WTC11 (cell line): ENCODE measurements at regions not wholly inside any gene's neighbourhood (a gene's known extent, or its start where the extent isn't known, plus 50 kb on each side); places are given as distances from the start of the nearest gene placed in this dataset.

Experiments used
- ATAC-seq: fragments of 200-7000 bp; cut with Tn5 transposase; 2 replicates; pipeline ENCODE4 v1.10.0; 2021; ENCODE audit warnings: mild to moderate bottlenecking, moderate library complexity
- CTCF ChIA-PET: fragments of 300-600 bp; sonication (Branson Sonifier 250); formaldehyde crosslinking; loops from one replicate; lab custom pipeline; 2021; ENCODE audit warnings: antibody characterized with exemption; lab: Charles Lee
- POLR2A ChIA-PET: fragments of 350-600 bp; sonication (Branson Sonifier 250); formaldehyde crosslinking; loops from one replicate; lab custom pipeline; 2021; ENCODE audit warnings: antibody characterized with exemption; lab: Charles Lee
- DNase-seq: peaks from one replicate; pipeline ENCODE4 v3.0.0; 2021; ENCODE audit warnings: low spot score
- H3K27ac Mint-ChIP-seq: 2 replicates; pipeline ENCODE4 v1.8.0; 2021; ENCODE audit warnings: mixed read lengths
- H3K27me3 Mint-ChIP-seq: 2 replicates; pipeline ENCODE4 v1.8.0; 2021; ENCODE audit warnings: low read depth, mild to moderate bottlenecking, moderate library complexity, mixed read lengths
- H3K36me3 Mint-ChIP-seq: 2 replicates; pipeline ENCODE4 v1.8.0; 2021; ENCODE audit warnings: mixed read lengths
- H3K4me1 Mint-ChIP-seq: 2 replicates; pipeline ENCODE4 v1.8.0; 2022; ENCODE audit warnings: mixed read lengths
- H3K4me3 Mint-ChIP-seq: 2 replicates; pipeline ENCODE4 v1.8.0; 2021; ENCODE audit warnings: mild to moderate bottlenecking, moderate library complexity, mixed read lengths
- H3K9me3 Mint-ChIP-seq: 2 replicates; pipeline ENCODE4 v1.8.0; 2021; ENCODE audit warnings: mixed read lengths
- AR ChIP-seq: fragments of 250-450 bp; sonication (Bioruptor Pico); IDR thresholded peaks from 2 replicates; pipeline ENCODE4 v1.9.0; 2021; ENCODE audit warnings: mild to moderate bottlenecking
- FOXK1 ChIP-seq: sonication (generic); formaldehyde crosslinking; IDR thresholded peaks from 2 replicates; pipeline ENCODE4 v1.8.0; 2022; ENCODE audit warnings: mild to moderate bottlenecking, moderate library complexity, missing genetic modification reagents
- FOXP4 ChIP-seq: sonication (generic); formaldehyde crosslinking; IDR thresholded peaks from 2 replicates; pipeline ENCODE4 v1.8.0; 2022; ENCODE audit warnings: mild to moderate bottlenecking, missing genetic modification reagents
- JAZF1 ChIP-seq: fragments of 250-450 bp; sonication (Bioruptor Pico); IDR thresholded peaks from 2 replicates; pipeline ENCODE4 v1.9.0; 2021; ENCODE audit warnings: moderate library complexity, mild to moderate bottlenecking, inconsistent platforms
- JUN ChIP-seq: sonication (generic); formaldehyde crosslinking; IDR thresholded peaks from 2 replicates; pipeline ENCODE4 v1.8.0; 2023; ENCODE audit warnings: mild to moderate bottlenecking, missing genetic modification reagents
- NFATC4 ChIP-seq: fragments of 250-450 bp; sonication (Bioruptor Pico); IDR thresholded peaks from 2 replicates; pipeline ENCODE4 v1.9.0; 2021; ENCODE audit warnings: mild to moderate bottlenecking
- NR1H2 ChIP-seq: sonication (generic); formaldehyde crosslinking; IDR thresholded peaks from 2 replicates; pipeline ENCODE4 v1.9.0; 2021; ENCODE audit warnings: mild to moderate bottlenecking, moderate library complexity, missing genetic modification reagents
- OVOL2 ChIP-seq: fragments of 250-450 bp; sonication (Bioruptor Pico); IDR thresholded peaks from 2 replicates; pipeline ENCODE4 v1.9.0; 2021; ENCODE audit warnings: mild to moderate bottlenecking, borderline replicate concordance
- PRRX2 ChIP-seq: fragments of 250-450 bp; sonication (Bioruptor Pico); IDR thresholded peaks from 2 replicates; pipeline ENCODE4 v1.8.0; 2021; ENCODE audit warnings: mild to moderate bottlenecking
- RELA ChIP-seq: sonication (generic); formaldehyde crosslinking; IDR thresholded peaks from 2 replicates; pipeline ENCODE4 v1.8.1; 2022; ENCODE audit warnings: missing genetic modification reagents, mild to moderate bottlenecking, borderline replicate concordance
- SOX15 ChIP-seq: fragments of 250-450 bp; sonication (Bioruptor Pico); IDR thresholded peaks from 2 replicates; pipeline ENCODE4 v1.9.0; 2021; ENCODE audit warnings: mild to moderate bottlenecking
- TCF7 ChIP-seq: sonication (generic); formaldehyde crosslinking; IDR thresholded peaks from 2 replicates; pipeline ENCODE4 v1.8.0; 2022; ENCODE audit warnings: mild to moderate bottlenecking, low read depth, missing genetic modification reagents, moderate library complexity
- TP53 ChIP-seq: sonication (generic); formaldehyde crosslinking; IDR thresholded peaks from 2 replicates; pipeline ENCODE4 v1.8.1; 2023; ENCODE audit warnings: mild to moderate bottlenecking, missing genetic modification reagents
- ZNF263 ChIP-seq: sonication (generic); formaldehyde crosslinking; IDR thresholded peaks from 2 replicates; pipeline ENCODE4 v1.8.1; 2022; ENCODE audit warnings: low read depth, mild to moderate bottlenecking, moderate library complexity, missing genetic modification reagents
- ZNF317 ChIP-seq: sonication (generic); formaldehyde crosslinking; IDR thresholded peaks from 2 replicates; pipeline ENCODE4 v1.8.1; 2023; ENCODE audit warnings: low read depth, mild to moderate bottlenecking, moderate library complexity, missing genetic modification reagents, borderline replicate concordance
- ZNF532 ChIP-seq: fragments of 250-450 bp; sonication (Bioruptor Pico); IDR thresholded peaks from 2 replicates; pipeline ENCODE4 v1.9.0; 2021; ENCODE audit warnings: mild to moderate bottlenecking, borderline replicate concordance
- TF ChIP-seq, protein P1 (sequence below): sonication (generic); formaldehyde crosslinking; IDR thresholded peaks from 2 replicates; pipeline ENCODE4 v1.8.1; 2022; ENCODE audit warnings: low read depth, mild to moderate bottlenecking, moderate library complexity, missing genetic modification reagents, borderline replicate concordance
- TF ChIP-seq, protein P2 (sequence below): sonication (generic); formaldehyde crosslinking; IDR thresholded peaks from 2 replicates; pipeline ENCODE4 v1.8.0; 2022; ENCODE audit warnings: mild to moderate bottlenecking, missing genetic modification reagents
- TF ChIP-seq, protein P3 (sequence below): sonication (generic); formaldehyde crosslinking; IDR thresholded peaks from 2 replicates; pipeline ENCODE4 v1.8.1; 2022; ENCODE audit warnings: mild to moderate bottlenecking, moderate library complexity, missing genetic modification reagents

DNA sequence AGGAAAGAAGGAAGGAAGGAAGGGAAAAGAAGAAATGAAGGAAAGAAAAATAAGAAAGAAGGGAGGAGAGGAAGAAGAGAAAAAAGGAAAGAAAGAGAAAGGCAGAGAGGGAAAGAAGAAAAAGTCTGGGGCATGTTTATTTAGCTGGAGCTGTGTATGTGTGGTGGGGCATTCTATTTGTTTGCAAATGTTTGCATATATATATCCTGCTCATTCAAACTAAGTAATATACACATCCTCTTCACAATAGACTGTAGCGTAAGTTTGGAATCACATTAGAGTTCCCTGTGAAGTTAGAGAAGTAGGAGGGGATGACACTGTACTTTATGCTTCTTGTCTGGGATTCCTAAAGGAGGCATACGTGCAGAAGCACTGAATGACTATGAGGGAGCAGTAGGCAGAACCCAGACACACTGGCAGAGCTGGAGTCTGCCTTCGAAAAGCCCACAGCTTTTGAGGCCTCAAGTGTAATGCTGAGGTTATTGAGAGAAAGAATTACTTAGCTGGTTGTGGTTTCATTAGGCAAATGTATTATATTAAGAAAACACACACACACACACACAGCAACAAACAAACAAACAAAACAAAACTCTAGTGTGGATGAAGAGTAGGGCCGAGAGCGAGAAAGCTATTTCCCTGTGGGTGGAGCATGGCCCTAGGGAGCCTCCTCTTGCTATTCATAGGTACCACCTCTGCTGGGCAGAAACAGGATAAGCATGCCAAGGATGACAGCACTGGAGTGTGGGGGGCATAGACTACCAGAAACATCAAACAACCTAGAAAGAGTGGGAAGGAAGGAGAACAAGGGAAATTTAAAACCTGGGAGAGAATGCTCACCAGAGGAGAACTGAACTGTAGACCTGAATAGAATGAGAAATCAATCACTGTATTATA lies 905.1 kb upstream of the NXPH2 start (continued):
- TF ChIP-seq OVOL2 = no peak

DNA sequence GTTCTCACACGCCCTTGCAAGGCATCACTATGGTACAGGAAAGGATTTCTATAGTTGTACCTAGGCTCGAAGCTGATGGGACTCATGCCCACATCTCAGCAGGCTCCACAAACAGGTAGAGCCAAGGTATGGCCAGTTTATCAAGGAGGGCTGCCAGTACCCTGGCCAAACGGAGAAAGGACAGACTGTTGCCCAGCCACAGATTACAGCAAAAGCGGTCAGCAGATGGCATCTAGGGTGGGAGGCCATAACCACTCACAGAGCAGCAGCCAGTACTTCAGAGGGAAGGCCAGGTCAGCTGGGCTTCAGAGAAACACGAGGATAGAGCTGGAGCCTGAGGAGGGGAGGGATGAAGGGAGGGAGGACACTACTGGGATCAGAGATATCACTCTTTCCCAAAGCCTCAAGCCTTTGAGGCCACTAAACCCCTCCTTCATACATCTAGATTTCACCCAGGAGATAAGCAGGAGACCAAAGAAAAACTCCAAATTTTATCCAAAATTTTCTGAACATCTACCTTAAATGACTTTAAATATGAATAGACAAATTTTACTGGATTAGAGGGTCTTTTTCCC lies 904.2 kb upstream of the NXPH2 start:
- DNase-seq (no peak), ATAC-seq (peak; percentile 29)
- Mint-ChIP-seq H3K36me3 (peaks cover 9% of the 10 kb centered on the region), H3K27ac (no peak overlapping the region), H3K27me3 (no peaks in the 10 kb centered on the region; the same call in 1 of the 2 replicates), H3K9me3 (peaks cover 25% of the 10 kb centered on the region), H3K4me3 (no peak overlapping the region), H3K4me1 (peaks cover 33% of the 10 kb centered on the region)
- ChIA-PET CTCF (no interaction called here), POLR2A (no interaction called here)
- TF ChIP-seq AR (CRISPR knock-in tag) (no peak), TP53 (CRISPR knock-in tag) (no peak), JAZF1 (CRISPR knock-in tag) (no peak), SOX15 (CRISPR knock-in tag) (no peak), RELA (no peak), ZNF532 (no peak), ZNF317 (CRISPR knock-in tag) (no peak), TCF7 (CRISPR knock-in tag) (no peak), FOXK1 (CRISPR knock-in tag) (no peak), NR1H2 (CRISPR knock-in tag) (no peak), PRRX2 (CRISPR knock-in tag) (no peak), NFATC4 (no peak), JUN (CRISPR knock-in tag) (no peak), FOXP4 (no peak), ZNF263 (CRISPR knock-in tag) (no peak)
- TF ChIP-seq, protein P1, sequence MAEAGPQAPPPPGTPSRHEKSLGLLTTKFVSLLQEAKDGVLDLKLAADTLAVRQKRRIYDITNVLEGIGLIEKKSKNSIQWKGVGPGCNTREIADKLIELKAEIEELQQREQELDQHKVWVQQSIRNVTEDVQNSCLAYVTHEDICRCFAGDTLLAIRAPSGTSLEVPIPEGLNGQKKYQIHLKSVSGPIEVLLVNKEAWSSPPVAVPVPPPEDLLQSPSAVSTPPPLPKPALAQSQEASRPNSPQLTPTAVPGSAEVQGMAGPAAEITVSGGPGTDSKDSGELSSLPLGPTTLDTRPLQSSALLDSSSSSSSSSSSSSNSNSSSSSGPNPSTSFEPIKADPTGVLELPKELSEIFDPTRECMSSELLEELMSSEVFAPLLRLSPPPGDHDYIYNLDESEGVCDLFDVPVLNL (CRISPR knock-in tag) = no peak
- TF ChIP-seq, protein P2, sequence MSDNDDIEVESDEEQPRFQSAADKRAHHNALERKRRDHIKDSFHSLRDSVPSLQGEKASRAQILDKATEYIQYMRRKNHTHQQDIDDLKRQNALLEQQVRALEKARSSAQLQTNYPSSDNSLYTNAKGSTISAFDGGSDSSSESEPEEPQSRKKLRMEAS (CRISPR knock-in tag) = no peak
- TF ChIP-seq, protein P3, sequence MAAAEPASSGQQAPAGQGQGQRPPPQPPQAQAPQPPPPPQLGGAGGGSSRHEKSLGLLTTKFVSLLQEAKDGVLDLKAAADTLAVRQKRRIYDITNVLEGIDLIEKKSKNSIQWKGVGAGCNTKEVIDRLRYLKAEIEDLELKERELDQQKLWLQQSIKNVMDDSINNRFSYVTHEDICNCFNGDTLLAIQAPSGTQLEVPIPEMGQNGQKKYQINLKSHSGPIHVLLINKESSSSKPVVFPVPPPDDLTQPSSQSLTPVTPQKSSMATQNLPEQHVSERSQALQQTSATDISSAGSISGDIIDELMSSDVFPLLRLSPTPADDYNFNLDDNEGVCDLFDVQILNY = no peak
